ENCODE measurements at regions not wholly inside any gene's neighbourhood (a gene's known extent, or its start where the extent isn't known, plus 50 kb on each side); places are given as distances from the start of the nearest gene placed in this dataset.

DNA sequence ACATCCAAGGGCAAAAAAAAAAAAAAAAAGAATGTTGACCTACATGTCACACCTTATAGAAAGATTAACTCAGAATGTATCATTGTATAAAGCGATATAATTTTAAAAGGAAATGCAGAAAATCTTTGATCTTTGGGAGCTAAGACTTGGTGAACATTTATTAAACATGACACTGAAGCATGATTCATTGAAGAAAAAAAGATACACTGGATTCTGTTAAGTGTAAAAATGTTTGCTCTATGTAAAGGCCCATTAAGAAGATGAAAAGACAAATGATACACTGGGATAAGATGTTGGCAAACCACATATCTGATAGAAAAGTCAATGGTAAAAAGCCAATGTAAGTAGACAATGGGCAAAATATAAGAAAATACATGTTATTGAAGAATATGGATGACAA lies 1131.0 kb downstream of the AACS start:
- Histone ChIP-seq H3K27ac (ENCODE audit: low read depth, low read length, poor library complexity, severe bottlenecking) (no peak overlapping the region), H3F3A (ENCODE audit: insufficient read depth, low read length) (no peaks in the 10 kb centered on the region), H3K36me3 (ENCODE audit: insufficient read depth, low read length) (no peaks in the 10 kb centered on the region), H3K79me2 (ENCODE audit: insufficient read depth, low read length) (no peaks in the 10 kb centered on the region), H3K4me1 (ENCODE audit: insufficient read depth, low read length, severe bottlenecking) (no peaks in the 10 kb centered on the region), H3K27me3 (ENCODE audit: insufficient read depth, low read length) (no peaks in the 10 kb centered on the region), H4K20me1 (ENCODE audit: insufficient read depth, low read length) (no peaks in the 10 kb centered on the region), H3K9me2 (ENCODE audit: low read depth, low read length) (no peaks in the 10 kb centered on the region), H3K9ac (ENCODE audit: low read length) (no peak overlapping the region), H2AFZ (ENCODE audit: low read length) (no peak overlapping the region), H3K9me3 (ENCODE audit: low read length) (no peaks in the 10 kb centered on the region), H3K4me3 (ENCODE audit: low read depth, low read length, poor library complexity, severe bottlenecking) (no peak overlapping the region), H3K4me2 (ENCODE audit: low read length) (no peak overlapping the region)
- no peak for TF ChIP-seq EZH2 (IDR thresholded peaks at IDR 0.05; ENCODE audit: borderline replicate concordance, low read length)
- TF ChIP-seq, protein P1, sequence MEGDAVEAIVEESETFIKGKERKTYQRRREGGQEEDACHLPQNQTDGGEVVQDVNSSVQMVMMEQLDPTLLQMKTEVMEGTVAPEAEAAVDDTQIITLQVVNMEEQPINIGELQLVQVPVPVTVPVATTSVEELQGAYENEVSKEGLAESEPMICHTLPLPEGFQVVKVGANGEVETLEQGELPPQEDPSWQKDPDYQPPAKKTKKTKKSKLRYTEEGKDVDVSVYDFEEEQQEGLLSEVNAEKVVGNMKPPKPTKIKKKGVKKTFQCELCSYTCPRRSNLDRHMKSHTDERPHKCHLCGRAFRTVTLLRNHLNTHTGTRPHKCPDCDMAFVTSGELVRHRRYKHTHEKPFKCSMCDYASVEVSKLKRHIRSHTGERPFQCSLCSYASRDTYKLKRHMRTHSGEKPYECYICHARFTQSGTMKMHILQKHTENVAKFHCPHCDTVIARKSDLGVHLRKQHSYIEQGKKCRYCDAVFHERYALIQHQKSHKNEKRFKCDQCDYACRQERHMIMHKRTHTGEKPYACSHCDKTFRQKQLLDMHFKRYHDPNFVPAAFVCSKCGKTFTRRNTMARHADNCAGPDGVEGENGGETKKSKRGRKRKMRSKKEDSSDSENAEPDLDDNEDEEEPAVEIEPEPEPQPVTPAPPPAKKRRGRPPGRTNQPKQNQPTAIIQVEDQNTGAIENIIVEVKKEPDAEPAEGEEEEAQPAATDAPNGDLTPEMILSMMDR (IDR thresholded peaks at IDR 0.05; ENCODE audit: low read length) = no peak

DNA sequence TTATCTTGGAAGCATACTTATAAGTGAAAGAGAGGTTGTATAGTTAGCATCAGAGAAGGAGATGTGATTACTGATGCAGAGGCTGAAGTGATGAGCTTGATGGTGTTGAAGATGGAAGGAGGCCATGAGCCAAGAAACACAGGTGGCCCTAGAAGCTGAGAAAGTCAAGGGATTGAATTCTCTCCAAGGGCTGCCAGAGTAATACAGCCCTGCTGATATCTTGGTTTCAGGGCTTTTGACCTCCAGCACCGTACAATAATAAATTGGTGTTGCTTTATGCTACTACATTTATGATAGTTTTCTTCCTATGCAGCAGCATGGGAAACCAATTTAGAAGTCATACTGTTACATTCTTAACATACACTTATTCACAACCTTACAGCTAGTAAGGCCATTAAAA lies 1133.3 kb downstream of the AACS start:
- Histone ChIP-seq H3K9me2 (ENCODE audit: low read depth, low read length) (no peaks in the 10 kb centered on the region), H3K36me3 (ENCODE audit: insufficient read depth, low read length) (no peaks in the 10 kb centered on the region)
- no peak for TF ChIP-seq EZH2 (IDR thresholded peaks at IDR 0.05; ENCODE audit: borderline replicate concordance, low read length)
- TF ChIP-seq, protein P1 (IDR thresholded peaks at IDR 0.05; ENCODE audit: low read length) = no peak

DNA sequence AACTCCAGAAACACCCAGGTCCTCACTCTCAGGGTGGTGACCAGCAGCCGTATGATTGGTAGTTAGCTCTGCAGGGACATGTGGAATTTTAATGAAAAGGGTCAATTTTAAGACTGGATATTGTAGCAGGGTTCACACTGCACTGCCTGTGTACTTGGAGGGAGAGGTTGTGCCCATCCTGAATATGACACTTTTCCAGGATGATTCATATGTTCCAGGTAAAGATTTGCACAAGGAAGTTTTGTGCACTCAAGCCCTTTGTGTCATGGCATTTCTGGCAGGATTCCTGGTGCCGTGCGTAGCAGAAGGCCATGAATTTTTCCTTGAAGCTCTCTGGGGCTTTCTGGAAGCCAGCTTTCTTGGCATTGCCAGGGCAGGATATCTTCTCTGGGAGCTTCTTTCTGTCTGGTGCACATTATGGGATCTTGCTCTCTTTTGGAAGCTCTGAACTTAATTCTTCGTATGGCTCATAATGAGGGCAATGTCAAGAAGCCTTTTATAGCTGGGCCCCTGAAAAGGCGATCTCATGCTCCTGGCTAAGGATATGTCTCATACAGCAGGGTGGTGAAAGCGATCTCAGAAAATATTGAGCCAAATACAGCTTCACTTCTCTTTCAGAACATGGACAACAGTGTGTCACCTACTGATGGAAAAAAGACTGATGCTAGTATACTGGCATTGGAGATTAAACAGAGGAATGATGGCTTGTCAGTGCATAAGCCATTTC lies 1133.9 kb downstream of the AACS start:
- H3K4me1 ChIP-seq (ENCODE audit: insufficient read depth, low read length, severe bottlenecking) = no peaks in the 10 kb centered on the region
- no peak overlapping the region for H3K4me2 ChIP-seq (ENCODE audit: low read length)
- H3K79me2 ChIP-seq (ENCODE audit: insufficient read depth, low read length) = no peaks in the 10 kb centered on the region
- no peak overlapping the region for H3K27ac ChIP-seq (ENCODE audit: low read depth, low read length, poor library complexity, severe bottlenecking)
- H3K9me3 ChIP-seq (ENCODE audit: low read length) = no peaks in the 10 kb centered on the region
- no peaks in the 10 kb centered on the region for H3F3A ChIP-seq (ENCODE audit: insufficient read depth, low read length)
- TF ChIP-seq, protein P1 (IDR thresholded peaks at IDR 0.05; ENCODE audit: low read length) = no peak
- no peak for TF ChIP-seq EZH2 (IDR thresholded peaks at IDR 0.05; ENCODE audit: borderline replicate concordance, low read length)
- no peaks in the 10 kb centered on the region for H3K27me3 ChIP-seq (ENCODE audit: insufficient read depth, low read length)
- H2AFZ ChIP-seq (ENCODE audit: low read length) = no peak overlapping the region
- no peaks in the 10 kb centered on the region for H4K20me1 ChIP-seq (ENCODE audit: insufficient read depth, low read length)
- no peaks in the 10 kb centered on the region for H3K9me2 ChIP-seq (ENCODE audit: low read depth, low read length)
- H3K36me3 ChIP-seq (ENCODE audit: insufficient read depth, low read length) = no peaks in the 10 kb centered on the region
- H3K9ac ChIP-seq (ENCODE audit: low read length) = no peak overlapping the region
- no peak overlapping the region for H3K4me3 ChIP-seq (ENCODE audit: low read depth, low read length, poor library complexity, severe bottlenecking)

More for the DNA sequence above, 1133.3 kb downstream of the AACS start:
- H4K20me1 ChIP-seq (ENCODE audit: insufficient read depth, low read length) = no peaks in the 10 kb centered on the region
- no peak overlapping the region for H3K27ac ChIP-seq (ENCODE audit: low read depth, low read length, poor library complexity, severe bottlenecking)
- H3K4me3 ChIP-seq (ENCODE audit: low read depth, low read length, poor library complexity, severe bottlenecking) = no peak overlapping the region
- H3K9me3 ChIP-seq (ENCODE audit: low read length) = no peaks in the 10 kb centered on the region
- no peak overlapping the region for H2AFZ ChIP-seq (ENCODE audit: low read length)
- no peaks in the 10 kb centered on the region for H3F3A ChIP-seq (ENCODE audit: insufficient read depth, low read length)
- no peaks in the 10 kb centered on the region for H3K79me2 ChIP-seq (ENCODE audit: insufficient read depth, low read length)
- no peaks in the 10 kb centered on the region for H3K27me3 ChIP-seq (ENCODE audit: insufficient read depth, low read length)
- H3K4me1 ChIP-seq (ENCODE audit: insufficient read depth, low read length, severe bottlenecking) = no peaks in the 10 kb centered on the region
- no peak overlapping the region for H3K4me2 ChIP-seq (ENCODE audit: low read length)
- no peak overlapping the region for H3K9ac ChIP-seq (ENCODE audit: low read length)
